B cell (primary cell): ENCODE measurements at regions not wholly inside any gene's neighbourhood (a gene's known extent, or its start where the extent isn't known, plus 50 kb on each side); places are given as distances from the start of the nearest gene placed in this dataset.

ENCODE experiments used
- ATAC-seq: fragments of 200-7000 bp; cut with Tn5 transposase; one replicate; pipeline ENCODE4 v1.10.0; 2021; ENCODE audit warnings: low read depth, mild to moderate bottlenecking, moderate number of reproducible peaks, moderate library complexity
- CTCF ChIA-PET: fragments of 350-600 bp; sonication (Branson Sonifier 250); formaldehyde crosslinking; loops from one replicate; lab custom pipeline; 2021; ENCODE audit warnings: antibody characterized with exemption, inconsistent platforms; lab: Charles Lee
- POLR2A ChIA-PET: fragments of 350-600 bp; sonication (Branson Sonifier 250); formaldehyde crosslinking; loops from one replicate; lab custom pipeline; 2021; ENCODE audit warnings: antibody characterized with exemption; lab: Charles Lee
- DNase-seq: peaks from one replicate; pipeline ENCODE4 v3.0.0; 2013
- H2AFZ ChIP-seq: 2 replicates; pipeline ENCODE4 v1.6.1; 2012; ENCODE audit warnings: mild to moderate bottlenecking, low read depth, low read length; ENCODE audit not compliant: insufficient read depth, poor library complexity, severe bottlenecking
- H3K27ac ChIP-seq, 2 donors: 1 replicate in 1 of 2; 2 replicates in 1 of 2; pipeline ENCODE4 v1.5.1; 2012 to 2013; ENCODE audit warnings: low read length in 2 of 2, mild to moderate bottlenecking in 2 of 2, moderate library complexity in 1 of 2
- H3K27me3 ChIP-seq, 4 experiments: fragments of 200-600 bp in 1 of 4; sonication (generic) in 1 of 4; replicated peaks in 1 of 4; 1 replicate in 2 of 4; 2 replicates in 2 of 4; pipeline versions ENCODE4 v1.6.1 to v1.7.0; 2013 to 2016; ENCODE audit warnings: low read length in 3 of 4, mild to moderate bottlenecking in 2 of 4, mixed read lengths in 1 of 4, moderate library complexity in 1 of 4; ENCODE audit not compliant: insufficient read depth in 4 of 4, control insufficient read depth in 3 of 4; ENCODE audit errors: control extremely low read depth in 1 of 4
- H3K36me3 ChIP-seq, 2 experiments: replicated peaks in 1 of 2; 1 replicate in 1 of 2; 2 replicates in 1 of 2; pipeline versions ENCODE4 v1.6.1 to v1.7.1; 2013; ENCODE audit warnings: low read length in 1 of 2; ENCODE audit not compliant: insufficient read depth in 2 of 2, control insufficient read depth in 1 of 2; ENCODE audit errors: control extremely low read depth in 1 of 2, extremely low read depth in 1 of 2
- H3K4me1 ChIP-seq, 2 donors: fragments of 200-600 bp in 1 of 2; sonication (generic) in 1 of 2; 1 replicate in 1 of 2; 2 replicates in 1 of 2; pipeline versions ENCODE4 v1.5.1 to v1.6.1; 2013 to 2017; ENCODE audit warnings: low read length in 2 of 2; ENCODE audit not compliant: control insufficient read depth in 2 of 2, insufficient read depth in 2 of 2
- H3K4me2 ChIP-seq: replicated peaks from 2 replicates; pipeline ENCODE3; 2012; ENCODE audit warnings: mild to moderate bottlenecking, low read depth, low read length; ENCODE audit not compliant: poor library complexity, severe bottlenecking
- H3K4me3 ChIP-seq, 5 experiments: fragments of 200-600 bp in 1 of 5; sonication (generic) in 1 of 5; 1 replicate in 3 of 5; 2 replicates in 2 of 5; pipeline versions ENCODE4 v1.5.1 to v1.7.0; 2011 to 2016; ENCODE audit warnings: low read length in 4 of 5, mild to moderate bottlenecking in 4 of 5, low read depth in 2 of 5, control low read depth in 1 of 5, moderate library complexity in 1 of 5; ENCODE audit not compliant: insufficient read depth in 1 of 5; ENCODE audit errors: control extremely low read depth in 1 of 5, extremely low read depth in 1 of 5
- H3K79me2 ChIP-seq: fragments of 200-600 bp; sonication (generic); one replicate; pipeline ENCODE4 v1.6.0; 2016; ENCODE audit warnings: low read length; ENCODE audit not compliant: control insufficient read depth, insufficient read depth
- H3K9ac ChIP-seq: fragments of 200-600 bp; sonication (generic); 2 replicates; pipeline ENCODE4 v1.6.1; 2017; ENCODE audit warnings: mild to moderate bottlenecking, low read length, moderate library complexity
- H3K9me3 ChIP-seq, 3 donors: one replicate each; pipeline versions ENCODE4 v1.6.1 to v1.7.1; 2013; ENCODE audit warnings: low read length in 2 of 3; ENCODE audit not compliant: control insufficient read depth in 2 of 3, insufficient read depth in 1 of 3; ENCODE audit errors: control extremely low read depth in 1 of 3
- H4K20me1 ChIP-seq: 2 replicates; pipeline ENCODE4 v1.6.0; 2012; ENCODE audit warnings: mild to moderate bottlenecking, low read length; ENCODE audit not compliant: insufficient read depth, control insufficient read depth, poor library complexity, severe bottlenecking
- H3K27ac Mint-ChIP-seq: one replicate; pipeline ENCODE4 v1.8.0; 2021; ENCODE audit warnings: mixed read lengths
- H3K27me3 Mint-ChIP-seq: one replicate; pipeline ENCODE4 v1.8.0; 2021; ENCODE audit warnings: mixed read lengths
- H3K4me1 Mint-ChIP-seq: one replicate; pipeline ENCODE4 v1.8.0; 2021; ENCODE audit warnings: mixed read lengths
- H3K4me3 Mint-ChIP-seq: one replicate; pipeline ENCODE4 v1.8.0; 2021; ENCODE audit warnings: mixed read lengths
- H3K9me3 Mint-ChIP-seq: one replicate; pipeline ENCODE4 v1.8.0; 2022; ENCODE audit warnings: mixed read lengths; ENCODE audit not compliant: insufficient read depth
- EZH2 ChIP-seq: IDR thresholded peaks from 2 replicates; pipeline ENCODE4 v1.6.1; 2012; ENCODE audit warnings: borderline replicate concordance, low read depth, mild to moderate bottlenecking, moderate library complexity, low read length; ENCODE audit not compliant: insufficient read depth, poor library complexity, severe bottlenecking
- WGBS: methylation state at CpG from one replicate; pipeline ENCODE4 v1.1.5; 2013; ENCODE audit warnings: missing lambda C conversion rate; ENCODE audit not compliant: insufficient coverage; 5-methylcytosine and 5-hydroxymethylcytosine counted together
- intact Hi-C: fragments of 100-400 bp; cut with micrococcal nuclease; formaldehyde crosslinking; loops from one replicate; pipeline ENCODE4 v1.10.0; 2022
- TF ChIP-seq, protein P1 (sequence below): fragments of 200-600 bp; IDR thresholded peaks from one replicate; pipeline ENCODE4 v1.8.0; 2022; ENCODE audit warnings: antibody characterized with exemption, mild to moderate bottlenecking

- no peak overlapping the region for H3K4me3 Mint-ChIP-seq
- no peak overlapping the region for H3K4me3 ChIP-seq
- H3K27me3 Mint-ChIP-seq: no peaks in the 10 kb centered on the region
- no peaks in the 10 kb centered on the region for H3K36me3 ChIP-seq
- TF ChIP-seq, protein P1, sequence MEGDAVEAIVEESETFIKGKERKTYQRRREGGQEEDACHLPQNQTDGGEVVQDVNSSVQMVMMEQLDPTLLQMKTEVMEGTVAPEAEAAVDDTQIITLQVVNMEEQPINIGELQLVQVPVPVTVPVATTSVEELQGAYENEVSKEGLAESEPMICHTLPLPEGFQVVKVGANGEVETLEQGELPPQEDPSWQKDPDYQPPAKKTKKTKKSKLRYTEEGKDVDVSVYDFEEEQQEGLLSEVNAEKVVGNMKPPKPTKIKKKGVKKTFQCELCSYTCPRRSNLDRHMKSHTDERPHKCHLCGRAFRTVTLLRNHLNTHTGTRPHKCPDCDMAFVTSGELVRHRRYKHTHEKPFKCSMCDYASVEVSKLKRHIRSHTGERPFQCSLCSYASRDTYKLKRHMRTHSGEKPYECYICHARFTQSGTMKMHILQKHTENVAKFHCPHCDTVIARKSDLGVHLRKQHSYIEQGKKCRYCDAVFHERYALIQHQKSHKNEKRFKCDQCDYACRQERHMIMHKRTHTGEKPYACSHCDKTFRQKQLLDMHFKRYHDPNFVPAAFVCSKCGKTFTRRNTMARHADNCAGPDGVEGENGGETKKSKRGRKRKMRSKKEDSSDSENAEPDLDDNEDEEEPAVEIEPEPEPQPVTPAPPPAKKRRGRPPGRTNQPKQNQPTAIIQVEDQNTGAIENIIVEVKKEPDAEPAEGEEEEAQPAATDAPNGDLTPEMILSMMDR: no peak
- TF ChIP-seq EZH2: no peak
- H3K79me2 ChIP-seq: no peaks in the 10 kb centered on the region
- H3K9ac ChIP-seq: no peak overlapping the region
- H3K27ac Mint-ChIP-seq: no peak overlapping the region
- POLR2A ChIA-PET: no interaction called here
- intact Hi-C loops: no loop called here
- H3K9me3 Mint-ChIP-seq: peaks cover 9% of the 10 kb centered on the region
- no CpG with 5 or more reads among the region's 3 CpGs for WGBS
- no peaks in the 10 kb centered on the region for H3K27me3 ChIP-seq
- no peak for ATAC-seq
- H3K27ac ChIP-seq: no peak overlapping the region
- H3K9me3 ChIP-seq: peaks cover 0 to 10% (median 6%) of the 10 kb centered on the region in 3 donors
- no peak overlapping the region for H2AFZ ChIP-seq
- no peaks in the 10 kb centered on the region for H3K4me1 ChIP-seq
- CTCF ChIA-PET: no interaction called here
- no peak for DNase-seq
- H4K20me1 ChIP-seq: no peaks in the 10 kb centered on the region
- H3K4me2 ChIP-seq: no peak overlapping the region
- no peaks in the 10 kb centered on the region for H3K4me1 Mint-ChIP-seq
Measured at GRCh38 chr3:20488151-20488550, 302.1 kb upstream of the SGO1 start.

GRCh38 chr3:20484126-20484525 is 298.1 kb upstream of the SGO1 start:
- H3K4me2 ChIP-seq: no peak overlapping the region
- Mint-ChIP-seq H3K4me1 (no peaks in the 10 kb centered on the region), H3K27me3 (no peaks in the 10 kb centered on the region), H3K27ac (no peak overlapping the region), H3K4me3 (no peak overlapping the region), H3K9me3 (peaks cover 11% of the 10 kb centered on the region)
- intact Hi-C loops: no loop called here
- H3K27ac ChIP-seq: no peak overlapping the region
- no peak overlapping the region for H3K9ac ChIP-seq
- no peak overlapping the region for H3K4me3 ChIP-seq
- no peak for DNase-seq
- no peak overlapping the region for H2AFZ ChIP-seq
- H3K4me1 ChIP-seq: no peaks in the 10 kb centered on the region
- H3K9me3 ChIP-seq: peaks cover 6 to 13% (median 11%) of the 10 kb centered on the region in 3 donors
- no peak for ATAC-seq
- 75% methylated on average over 2 of the region's 2 CpGs for WGBS
- ChIA-PET CTCF (no interaction called here), POLR2A (no interaction called here)
- no peaks in the 10 kb centered on the region for H4K20me1 ChIP-seq
- TF ChIP-seq EZH2: no peak
- TF ChIP-seq, protein P1: no peak
- no peaks in the 10 kb centered on the region for H3K36me3 ChIP-seq
- H3K79me2 ChIP-seq: no peaks in the 10 kb centered on the region
- H3K27me3 ChIP-seq: no peaks in the 10 kb centered on the region
